ENCODE measurements at regions not wholly inside any gene's neighbourhood (a gene's known extent, or its start where the extent isn't known, plus 50 kb on each side); places are given as distances from the start of the nearest gene placed in this dataset.

DNA sequence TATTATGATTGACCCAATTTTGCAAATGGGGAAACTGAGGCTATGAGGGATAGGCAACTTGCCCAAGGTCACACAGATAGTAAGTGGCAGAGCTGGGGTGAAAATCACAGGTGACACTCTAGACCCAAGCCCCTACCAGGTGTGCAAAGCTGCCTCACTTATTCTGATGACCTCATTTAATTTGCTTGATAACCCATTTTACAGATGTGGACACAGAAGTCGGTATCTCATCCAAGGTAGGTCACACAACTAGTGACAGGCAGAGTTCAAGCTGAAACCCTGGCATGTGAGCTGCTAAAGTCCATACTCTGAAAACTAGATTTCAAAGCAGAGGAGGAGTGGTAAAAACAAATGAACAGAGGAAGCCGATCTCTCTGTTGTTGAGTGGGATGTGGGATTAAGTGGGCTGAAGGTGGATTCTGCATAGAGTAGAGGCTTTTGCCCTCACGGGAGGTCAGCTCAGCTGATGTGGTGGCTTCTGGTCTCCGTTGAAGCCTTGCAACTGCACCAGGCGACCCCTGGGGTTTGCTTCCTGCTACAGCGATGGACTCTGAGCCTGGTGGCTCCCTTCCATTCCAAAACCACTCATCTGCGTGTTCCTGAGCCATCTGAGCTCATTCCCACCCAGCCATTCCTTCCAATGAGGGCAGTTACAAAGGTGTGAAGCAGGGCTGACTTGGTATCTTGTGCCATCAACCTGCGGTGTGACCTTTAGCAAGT lies 164.3 kb upstream of the FHL2 start:
- H3K4me3 ChIP-seq (ENCODE audit: low read depth, low read length) = no peak overlapping the region
- no peaks in the 10 kb centered on the region for H3K4me1 ChIP-seq (ENCODE audit: control insufficient read depth, insufficient read depth, low read length)
- CTCF ChIA-PET = interaction anchor here (0.7 kb wide), 1 partner anchor 318 kb away, joined by 4 read pairs; no protein-coding TSS in a partner anchor
- H3K36me3 ChIP-seq (ENCODE audit: control insufficient read depth in 2 of 2, insufficient read depth in 1 of 2, low read length in 2 of 2) = no peaks in the 10 kb centered on the region
- H3K27ac ChIP-seq (ENCODE audit: extremely low read depth, low read depth, low read length) = no peak overlapping the region
- no peaks in the 10 kb centered on the region for H3K9me3 ChIP-seq (ENCODE audit: control insufficient read depth, insufficient read depth, low read depth, low read length)
- TF ChIP-seq, protein P1, sequence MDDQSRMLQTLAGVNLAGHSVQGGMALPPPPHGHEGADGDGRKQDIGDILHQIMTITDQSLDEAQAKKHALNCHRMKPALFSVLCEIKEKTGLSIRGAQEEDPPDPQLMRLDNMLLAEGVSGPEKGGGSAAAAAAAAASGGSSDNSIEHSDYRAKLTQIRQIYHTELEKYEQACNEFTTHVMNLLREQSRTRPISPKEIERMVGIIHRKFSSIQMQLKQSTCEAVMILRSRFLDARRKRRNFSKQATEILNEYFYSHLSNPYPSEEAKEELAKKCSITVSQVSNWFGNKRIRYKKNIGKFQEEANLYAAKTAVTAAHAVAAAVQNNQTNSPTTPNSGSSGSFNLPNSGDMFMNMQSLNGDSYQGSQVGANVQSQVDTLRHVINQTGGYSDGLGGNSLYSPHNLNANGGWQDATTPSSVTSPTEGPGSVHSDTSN (CRISPR knock-in tag; IDR thresholded peaks at IDR 0.05) = no peak
- TF ChIP-seq AEBP2 (tag by site-specific recombination; IDR thresholded peaks at IDR 0.05; ENCODE audit: borderline replicate concordance) = no peak
- POLR2A ChIA-PET = no interaction called here

DNA sequence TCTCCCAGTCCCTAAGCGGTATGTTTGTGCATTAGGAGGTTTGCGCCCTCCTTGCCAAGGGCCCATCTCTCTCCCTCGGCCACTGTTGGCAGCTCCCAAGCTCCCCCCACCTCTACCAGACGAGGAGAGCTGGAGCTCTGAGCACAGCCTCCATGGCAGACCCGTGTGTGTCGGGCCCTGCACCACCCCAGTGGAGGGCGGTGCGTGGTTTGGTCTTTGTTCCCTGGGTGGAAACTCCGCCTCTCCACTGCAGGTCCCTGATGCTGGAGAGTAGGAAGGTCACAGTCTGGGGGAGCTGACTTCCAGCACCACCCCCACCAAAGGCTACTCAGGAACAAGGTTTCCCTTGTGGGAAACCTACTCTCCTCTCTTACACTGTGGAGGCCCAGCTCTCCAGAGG lies 162.6 kb upstream of the FHL2 start:
- H3K27ac ChIP-seq (ENCODE audit: extremely low read depth, low read depth, low read length) = no peak overlapping the region
- H3K9me3 ChIP-seq (ENCODE audit: control insufficient read depth, insufficient read depth, low read depth, low read length) = no peaks in the 10 kb centered on the region
- no peak for TF ChIP-seq ZNF274 (IDR thresholded peaks at IDR 0.05; ENCODE audit: low read length)
- TF ChIP-seq ZNF274 (tag by site-specific recombination; IDR thresholded peaks at IDR 0.05; ENCODE audit: borderline replicate concordance) = no peak
- TF ChIP-seq, protein P2, sequence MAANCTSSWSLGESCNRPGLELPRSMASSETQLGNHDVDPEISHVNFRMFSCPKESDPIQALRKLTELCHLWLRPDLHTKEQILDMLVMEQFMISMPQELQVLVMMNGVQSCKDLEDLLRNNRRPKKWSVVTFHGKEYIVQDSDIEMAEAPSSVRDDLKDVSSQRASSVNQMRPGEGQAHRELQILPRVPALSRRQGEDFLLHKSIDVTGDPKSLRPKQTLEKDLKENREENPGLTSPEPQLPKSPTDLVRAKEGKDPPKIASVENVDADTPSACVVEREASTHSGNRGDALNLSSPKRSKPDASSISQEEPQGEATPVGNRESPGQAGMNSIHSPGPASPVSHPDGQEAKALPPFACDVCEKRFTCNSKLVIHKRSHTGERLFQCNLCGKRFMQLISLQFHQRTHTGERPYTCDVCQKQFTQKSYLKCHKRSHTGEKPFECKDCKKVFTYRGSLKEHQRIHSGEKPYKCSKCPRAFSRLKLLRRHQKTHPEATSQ (tag by site-specific recombination; IDR thresholded peaks at IDR 0.05) = no peak
- TF ChIP-seq ZIC2 (tag by site-specific recombination; IDR thresholded peaks at IDR 0.05) = no peak
- TF ChIP-seq ZNF791 (tag by site-specific recombination; IDR thresholded peaks at IDR 0.05) = no peak
- TF ChIP-seq, protein P3, sequence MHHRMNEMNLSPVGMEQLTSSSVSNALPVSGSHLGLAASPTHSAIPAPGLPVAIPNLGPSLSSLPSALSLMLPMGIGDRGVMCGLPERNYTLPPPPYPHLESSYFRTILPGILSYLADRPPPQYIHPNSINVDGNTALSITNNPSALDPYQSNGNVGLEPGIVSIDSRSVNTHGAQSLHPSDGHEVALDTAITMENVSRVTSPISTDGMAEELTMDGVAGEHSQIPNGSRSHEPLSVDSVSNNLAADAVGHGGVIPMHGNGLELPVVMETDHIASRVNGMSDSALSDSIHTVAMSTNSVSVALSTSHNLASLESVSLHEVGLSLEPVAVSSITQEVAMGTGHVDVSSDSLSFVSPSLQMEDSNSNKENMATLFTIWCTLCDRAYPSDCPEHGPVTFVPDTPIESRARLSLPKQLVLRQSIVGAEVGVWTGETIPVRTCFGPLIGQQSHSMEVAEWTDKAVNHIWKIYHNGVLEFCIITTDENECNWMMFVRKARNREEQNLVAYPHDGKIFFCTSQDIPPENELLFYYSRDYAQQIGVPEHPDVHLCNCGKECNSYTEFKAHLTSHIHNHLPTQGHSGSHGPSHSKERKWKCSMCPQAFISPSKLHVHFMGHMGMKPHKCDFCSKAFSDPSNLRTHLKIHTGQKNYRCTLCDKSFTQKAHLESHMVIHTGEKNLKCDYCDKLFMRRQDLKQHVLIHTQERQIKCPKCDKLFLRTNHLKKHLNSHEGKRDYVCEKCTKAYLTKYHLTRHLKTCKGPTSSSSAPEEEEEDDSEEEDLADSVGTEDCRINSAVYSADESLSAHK (tag by site-specific recombination; IDR thresholded peaks at IDR 0.05) = no peak
- TF ChIP-seq, protein P4, sequence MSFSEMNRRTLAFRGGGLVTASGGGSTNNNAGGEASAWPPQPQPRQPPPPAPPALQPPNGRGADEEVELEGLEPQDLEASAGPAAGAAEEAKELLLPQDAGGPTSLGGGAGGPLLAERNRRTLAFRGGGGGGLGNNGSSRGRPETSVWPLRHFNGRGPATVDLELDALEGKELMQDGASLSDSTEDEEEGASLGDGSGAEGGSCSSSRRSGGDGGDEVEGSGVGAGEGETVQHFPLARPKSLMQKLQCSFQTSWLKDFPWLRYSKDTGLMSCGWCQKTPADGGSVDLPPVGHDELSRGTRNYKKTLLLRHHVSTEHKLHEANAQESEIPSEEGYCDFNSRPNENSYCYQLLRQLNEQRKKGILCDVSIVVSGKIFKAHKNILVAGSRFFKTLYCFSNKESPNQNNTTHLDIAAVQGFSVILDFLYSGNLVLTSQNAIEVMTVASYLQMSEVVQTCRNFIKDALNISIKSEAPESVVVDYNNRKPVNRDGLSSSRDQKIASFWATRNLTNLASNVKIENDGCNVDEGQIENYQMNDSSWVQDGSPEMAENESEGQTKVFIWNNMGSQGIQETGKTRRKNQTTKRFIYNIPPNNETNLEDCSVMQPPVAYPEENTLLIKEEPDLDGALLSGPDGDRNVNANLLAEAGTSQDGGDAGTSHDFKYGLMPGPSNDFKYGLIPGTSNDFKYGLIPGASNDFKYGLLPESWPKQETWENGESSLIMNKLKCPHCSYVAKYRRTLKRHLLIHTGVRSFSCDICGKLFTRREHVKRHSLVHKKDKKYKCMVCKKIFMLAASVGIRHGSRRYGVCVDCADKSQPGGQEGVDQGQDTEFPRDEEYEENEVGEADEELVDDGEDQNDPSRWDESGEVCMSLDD (tag by site-specific recombination; IDR thresholded peaks at IDR 0.05) = no peak
- no peak for TF ChIP-seq ZNF670 (tag by site-specific recombination; IDR thresholded peaks at IDR 0.05; ENCODE audit: low read depth)
- TF ChIP-seq ZNF335 (tag by site-specific recombination; conservative IDR thresholded peaks at IDR 0.05) = no peak
- TF ChIP-seq ZFP41 (tag by site-specific recombination; IDR thresholded peaks at IDR 0.05; ENCODE audit: borderline replicate concordance) = no peak
- TF ChIP-seq ZNF549 (tag by site-specific recombination; IDR thresholded peaks at IDR 0.05) = no peak
- no peak for TF ChIP-seq ZNF174 (tag by site-specific recombination; IDR thresholded peaks at IDR 0.05)
- no peak for TF ChIP-seq ZNF560 (tag by site-specific recombination; IDR thresholded peaks at IDR 0.05; ENCODE audit: borderline replicate concordance)
- no peaks in the 10 kb centered on the region for H3K4me1 ChIP-seq (ENCODE audit: control insufficient read depth, insufficient read depth, low read length)
- POLR2A ChIA-PET = no interaction called here
- no peaks in the 10 kb centered on the region for H3K36me3 ChIP-seq (ENCODE audit: control insufficient read depth in 2 of 2, insufficient read depth in 1 of 2, low read length in 2 of 2)
- H3K4me3 ChIP-seq (ENCODE audit: low read depth, low read length) = no peak overlapping the region
- CTCF ChIA-PET = no interaction called here
